ENCODE measurements at regions not wholly inside any gene's neighbourhood (a gene's known extent, or its start where the extent isn't known, plus 50 kb on each side); places are given as distances from the start of the nearest gene placed in this dataset.
"Not testable (repeated sequence)": the region's sequence is repeated elsewhere in the genome, so short reads cannot be mapped to it uniquely, and the experiment has no call there.

DNA sequence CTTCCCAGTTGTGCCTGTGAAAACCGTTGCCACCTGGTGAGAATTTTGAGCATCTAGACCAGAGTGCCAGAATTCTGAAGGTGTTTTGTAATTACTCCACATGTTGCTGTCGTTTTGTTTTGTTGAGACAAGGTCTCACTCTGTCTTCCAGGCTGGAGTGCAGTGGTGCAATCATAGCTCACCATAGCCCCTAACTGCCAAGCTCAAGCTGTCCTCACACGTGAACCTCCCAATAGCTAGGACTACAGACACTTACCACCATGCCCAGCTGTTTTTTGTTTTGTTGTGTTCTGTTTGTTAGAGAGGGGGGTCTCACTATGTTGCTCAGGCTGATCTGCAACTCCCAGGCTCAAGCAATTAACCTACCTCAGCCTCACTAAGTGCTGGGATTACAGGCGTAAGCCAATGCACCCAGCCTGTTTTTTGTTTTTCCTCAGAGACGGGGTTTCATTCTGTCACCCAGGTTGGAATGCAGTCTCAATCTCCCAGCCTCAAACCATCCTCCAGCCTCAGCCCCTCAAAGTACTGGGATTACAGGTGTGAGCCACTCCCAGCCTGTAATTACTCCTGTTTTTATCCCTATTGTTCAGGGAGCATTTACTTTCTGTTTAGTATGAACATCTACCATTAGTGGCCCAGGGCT is 121.1 kb upstream of the DMRT1 start:
- Histone ChIP-seq H3K36me3 (ENCODE audit: insufficient read depth) (no peaks in the 10 kb centered on the region), H3K79me2 (ENCODE audit: insufficient read depth, low read depth) (no peaks in the 10 kb centered on the region; the same call in 1 of the 2 replicates), H3K27ac (no peak overlapping the region), H3K4me2 (no peak overlapping the region), H2AFZ (ENCODE audit: low read depth) (no peak overlapping the region), H3K9ac (no peak overlapping the region), H3K4me1 (ENCODE audit: low read depth, poor library complexity, severe bottlenecking) (peaks cover 3% of the 10 kb centered on the region), H4K20me1 (ENCODE audit: insufficient read depth) (no peaks in the 10 kb centered on the region), H3K4me3 (IDR thresholded peaks at IDR 0.05; ENCODE audit: insufficient read depth, low read depth, low read length) (no peak overlapping the region), H3K27me3 (ENCODE audit: insufficient read depth, low read depth) (no peaks in the 10 kb centered on the region)
- TF ChIP-seq, protein P1, sequence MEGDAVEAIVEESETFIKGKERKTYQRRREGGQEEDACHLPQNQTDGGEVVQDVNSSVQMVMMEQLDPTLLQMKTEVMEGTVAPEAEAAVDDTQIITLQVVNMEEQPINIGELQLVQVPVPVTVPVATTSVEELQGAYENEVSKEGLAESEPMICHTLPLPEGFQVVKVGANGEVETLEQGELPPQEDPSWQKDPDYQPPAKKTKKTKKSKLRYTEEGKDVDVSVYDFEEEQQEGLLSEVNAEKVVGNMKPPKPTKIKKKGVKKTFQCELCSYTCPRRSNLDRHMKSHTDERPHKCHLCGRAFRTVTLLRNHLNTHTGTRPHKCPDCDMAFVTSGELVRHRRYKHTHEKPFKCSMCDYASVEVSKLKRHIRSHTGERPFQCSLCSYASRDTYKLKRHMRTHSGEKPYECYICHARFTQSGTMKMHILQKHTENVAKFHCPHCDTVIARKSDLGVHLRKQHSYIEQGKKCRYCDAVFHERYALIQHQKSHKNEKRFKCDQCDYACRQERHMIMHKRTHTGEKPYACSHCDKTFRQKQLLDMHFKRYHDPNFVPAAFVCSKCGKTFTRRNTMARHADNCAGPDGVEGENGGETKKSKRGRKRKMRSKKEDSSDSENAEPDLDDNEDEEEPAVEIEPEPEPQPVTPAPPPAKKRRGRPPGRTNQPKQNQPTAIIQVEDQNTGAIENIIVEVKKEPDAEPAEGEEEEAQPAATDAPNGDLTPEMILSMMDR (conservative IDR thresholded peaks at IDR 0.05; ENCODE audit: low read depth, low read length): no peak

- TF ChIP-seq, protein P1 (conservative IDR thresholded peaks at IDR 0.05; ENCODE audit: low read depth, low read length): no peak
- no peaks in the 10 kb centered on the region for H3K4me1 ChIP-seq (ENCODE audit: low read depth, poor library complexity, severe bottlenecking)
- no peak overlapping the region for H3K4me2 ChIP-seq
- H3K36me3 ChIP-seq (ENCODE audit: insufficient read depth): no peaks in the 10 kb centered on the region
- H4K20me1 ChIP-seq (ENCODE audit: insufficient read depth): no peaks in the 10 kb centered on the region
- no peaks in the 10 kb centered on the region for H3K27me3 ChIP-seq (ENCODE audit: insufficient read depth, low read depth)
- no peak overlapping the region for H2AFZ ChIP-seq (ENCODE audit: low read depth)
- H3K9ac ChIP-seq: no peak overlapping the region
- H3K79me2 ChIP-seq (ENCODE audit: insufficient read depth, low read depth): no peaks in the 10 kb centered on the region
- no peak overlapping the region for H3K4me3 ChIP-seq (IDR thresholded peaks at IDR 0.05; ENCODE audit: insufficient read depth, low read depth, low read length)
- no peak overlapping the region for H3K27ac ChIP-seq
Measured at GRCh38 chr9:722388-722980, 119.0 kb upstream of the DMRT1 start.

GRCh38 chr9:724461-724860 is 117.0 kb upstream of the DMRT1 start:
- not testable (repeated sequence) for H3K79me2 ChIP-seq (ENCODE audit: insufficient read depth, low read depth); H4K20me1 ChIP-seq (ENCODE audit: insufficient read depth)

GRCh38 chr9:726005-726404 is 115.5 kb upstream of the DMRT1 start:
- Histone ChIP-seq H3K27me3 (ENCODE audit: insufficient read depth, low read depth) (no peaks in the 10 kb centered on the region), H4K20me1 (ENCODE audit: insufficient read depth) (no peaks in the 10 kb centered on the region), H3K27ac (no peak overlapping the region), H3K36me3 (ENCODE audit: insufficient read depth) (no peaks in the 10 kb centered on the region), H3K4me1 (ENCODE audit: low read depth, poor library complexity, severe bottlenecking) (no peaks in the 10 kb centered on the region), H3K4me3 (IDR thresholded peaks at IDR 0.05; ENCODE audit: insufficient read depth, low read depth, low read length) (no peak overlapping the region), H3K79me2 (ENCODE audit: insufficient read depth, low read depth) (no peaks in the 10 kb centered on the region), H3K9ac (no peak overlapping the region), H2AFZ (ENCODE audit: low read depth) (no peak overlapping the region), H3K4me2 (no peak overlapping the region)
- TF ChIP-seq, protein P1 (conservative IDR thresholded peaks at IDR 0.05; ENCODE audit: low read depth, low read length): no peak

More at GRCh38 chr9:724461-724860, 117.0 kb upstream of the DMRT1 start:
- H3K4me2 ChIP-seq; H3K4me1 ChIP-seq (ENCODE audit: low read depth, poor library complexity, severe bottlenecking); H3K4me3 ChIP-seq (IDR thresholded peaks at IDR 0.05; ENCODE audit: insufficient read depth, low read depth, low read length); H3K27ac ChIP-seq; H3K27me3 ChIP-seq (ENCODE audit: insufficient read depth, low read depth); H2AFZ ChIP-seq (ENCODE audit: low read depth); H3K36me3 ChIP-seq (ENCODE audit: insufficient read depth); H3K9ac ChIP-seq: not testable (repeated sequence)

GRCh38 chr9:727767-728166 is 113.7 kb upstream of the DMRT1 start:
- H3K36me3 ChIP-seq (ENCODE audit: insufficient read depth): no peaks in the 10 kb centered on the region
- H4K20me1 ChIP-seq (ENCODE audit: insufficient read depth): no peaks in the 10 kb centered on the region
- no peak overlapping the region for H3K27ac ChIP-seq
- no peak overlapping the region for H3K9ac ChIP-seq
- TF ChIP-seq, protein P1 (conservative IDR thresholded peaks at IDR 0.05; ENCODE audit: low read depth, low read length): no peak
- H3K4me1 ChIP-seq (ENCODE audit: low read depth, poor library complexity, severe bottlenecking): no peaks in the 10 kb centered on the region
- no peak overlapping the region for H3K4me3 ChIP-seq (IDR thresholded peaks at IDR 0.05; ENCODE audit: insufficient read depth, low read depth, low read length)
- H2AFZ ChIP-seq (ENCODE audit: low read depth): no peak overlapping the region
- H3K27me3 ChIP-seq (ENCODE audit: insufficient read depth, low read depth): no peaks in the 10 kb centered on the region
- H3K4me2 ChIP-seq: no peak overlapping the region
- H3K79me2 ChIP-seq (ENCODE audit: insufficient read depth, low read depth): no peaks in the 10 kb centered on the region

Data from KMS-11 (cell line).